Ovary (tissue), 7 donors: ENCODE measurements at regions not wholly inside any gene's neighbourhood (a gene's known extent, or its start where the extent isn't known, plus 50 kb on each side); places are given as distances from the start of the nearest gene placed in this dataset.

ENCODE experiments used
- DNase-seq, 5 donors: peaks; one replicate each; pipeline ENCODE4 v3.0.0-alpha.2; 2019 to 2020
- H3K27ac ChIP-seq, 2 donors: fragments of 200-600 bp; one replicate each; pipeline versions ENCODE4 v1.5.1 to v1.8.0; 2019 to 2022
- H3K27me3 ChIP-seq: fragments of 200-600 bp; one replicate; pipeline ENCODE4 v1.8.0; 2022
- H3K36me3 ChIP-seq: fragments of 200-600 bp; sonication (generic); one replicate; pipeline ENCODE4 v1.5.1; 2019
- H3K4me1 ChIP-seq: one replicate; pipeline ENCODE4 v1.8.1; 2013; ENCODE audit warnings: mild to moderate bottlenecking, moderate library complexity; ENCODE audit not compliant: insufficient read depth
- H3K4me3 ChIP-seq: fragments of 200-600 bp; sonication (generic); one replicate; pipeline ENCODE4 v1.5.1; 2017
- H3K9me3 ChIP-seq, 2 donors: fragments of 200-600 bp in 1 of 2; sonication (generic) in 1 of 2; one replicate each; pipeline versions ENCODE4 v1.5.1 to v1.8.1; 2013 to 2019; ENCODE audit warnings: mild to moderate bottlenecking in 1 of 2, moderate library complexity in 1 of 2
- EP300 ChIP-seq: sonication (generic); formaldehyde crosslinking; IDR thresholded peaks from one replicate; pipeline ENCODE4 v1.6.1; 2017; ENCODE audit warnings: antibody characterized with exemption
- POLR2A ChIP-seq: fragments of 450-650 bp; IDR thresholded peaks from one replicate; pipeline ENCODE4 v1.6.1; 2017; ENCODE audit warnings: antibody characterized with exemption, mild to moderate bottlenecking, moderate library complexity
- whole genome bisulfite sequencing, 3 donors: extraction: QIAGEN DNeasy Blood & Tissue Kit in 1 of 3; methylation state at CpG; one replicate each; pipeline versions ENCODE4 v1.1.5 to v1.1.7; 2013 to 2017; 5-methylcytosine and 5-hydroxymethylcytosine counted together
- intact Hi-C, 4 donors: fragments of 100-400 bp; cut with DNase I; formaldehyde crosslinking; loops; one replicate each; pipeline versions ENCODE4 v1.11.0 to v1.15.1; 2022 to 2023
- TF ChIP-seq, protein P1 (sequence below), 3 donors: fragments of 450-650 bp in 2 of 3; fragments of 200-600 bp in 1 of 3; IDR thresholded peaks; one replicate each; pipeline versions ENCODE4 v1.5.1 to v1.8.0; 2016 to 2022; ENCODE audit warnings: antibody characterized with exemption in 3 of 3, mild to moderate bottlenecking in 1 of 3
- donor health status: DM: no; HTN: no; CAD: no; lungs with moderate emphysema.
- donor health status: DM: no; HTN: no; CAD: no.
- donor health status: Bipolar disorder and iron deficiency.
- donor health status: DM: no; HTN: no; CAD: no.
- donor health status: DM: yes; HTN: yes; CAD: no.

DNA sequence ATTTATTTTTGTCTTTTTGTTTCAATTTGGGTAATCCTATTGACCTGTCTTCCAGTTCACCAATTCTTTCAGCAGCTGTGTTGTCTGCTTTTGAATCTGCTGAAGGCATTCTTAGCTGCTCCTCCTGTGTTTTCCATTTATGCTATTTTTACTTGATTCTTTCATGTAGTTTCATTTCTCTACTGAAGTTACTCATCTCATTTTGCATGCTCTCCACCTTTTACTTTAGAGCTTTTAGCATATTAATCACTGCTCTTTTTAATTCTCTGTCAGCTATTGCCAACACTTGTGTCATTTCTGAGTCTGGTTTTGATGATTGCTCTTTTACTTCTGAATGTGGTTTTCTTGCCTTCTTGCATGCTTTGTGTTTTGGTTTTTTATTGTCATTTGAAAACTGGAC lies 496.0 kb upstream of the CLINT1 start:
- no peaks in the 10 kb centered on the region for H3K36me3 ChIP-seq
- H3K27me3 ChIP-seq = no peaks in the 10 kb centered on the region
- H3K4me3 ChIP-seq = no peak overlapping the region
- H3K9me3 ChIP-seq = no peaks in the 10 kb centered on the region
- no peak overlapping the region for H3K27ac ChIP-seq
- intact Hi-C loops = no loop called here
- no peaks in the 10 kb centered on the region for H3K4me1 ChIP-seq
- no peak for DNase-seq
- TF ChIP-seq EP300 (no peak), POLR2A (no peak)
- TF ChIP-seq, protein P1, sequence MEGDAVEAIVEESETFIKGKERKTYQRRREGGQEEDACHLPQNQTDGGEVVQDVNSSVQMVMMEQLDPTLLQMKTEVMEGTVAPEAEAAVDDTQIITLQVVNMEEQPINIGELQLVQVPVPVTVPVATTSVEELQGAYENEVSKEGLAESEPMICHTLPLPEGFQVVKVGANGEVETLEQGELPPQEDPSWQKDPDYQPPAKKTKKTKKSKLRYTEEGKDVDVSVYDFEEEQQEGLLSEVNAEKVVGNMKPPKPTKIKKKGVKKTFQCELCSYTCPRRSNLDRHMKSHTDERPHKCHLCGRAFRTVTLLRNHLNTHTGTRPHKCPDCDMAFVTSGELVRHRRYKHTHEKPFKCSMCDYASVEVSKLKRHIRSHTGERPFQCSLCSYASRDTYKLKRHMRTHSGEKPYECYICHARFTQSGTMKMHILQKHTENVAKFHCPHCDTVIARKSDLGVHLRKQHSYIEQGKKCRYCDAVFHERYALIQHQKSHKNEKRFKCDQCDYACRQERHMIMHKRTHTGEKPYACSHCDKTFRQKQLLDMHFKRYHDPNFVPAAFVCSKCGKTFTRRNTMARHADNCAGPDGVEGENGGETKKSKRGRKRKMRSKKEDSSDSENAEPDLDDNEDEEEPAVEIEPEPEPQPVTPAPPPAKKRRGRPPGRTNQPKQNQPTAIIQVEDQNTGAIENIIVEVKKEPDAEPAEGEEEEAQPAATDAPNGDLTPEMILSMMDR (IDR thresholded peaks at IDR 0.05) = no peak

DNA sequence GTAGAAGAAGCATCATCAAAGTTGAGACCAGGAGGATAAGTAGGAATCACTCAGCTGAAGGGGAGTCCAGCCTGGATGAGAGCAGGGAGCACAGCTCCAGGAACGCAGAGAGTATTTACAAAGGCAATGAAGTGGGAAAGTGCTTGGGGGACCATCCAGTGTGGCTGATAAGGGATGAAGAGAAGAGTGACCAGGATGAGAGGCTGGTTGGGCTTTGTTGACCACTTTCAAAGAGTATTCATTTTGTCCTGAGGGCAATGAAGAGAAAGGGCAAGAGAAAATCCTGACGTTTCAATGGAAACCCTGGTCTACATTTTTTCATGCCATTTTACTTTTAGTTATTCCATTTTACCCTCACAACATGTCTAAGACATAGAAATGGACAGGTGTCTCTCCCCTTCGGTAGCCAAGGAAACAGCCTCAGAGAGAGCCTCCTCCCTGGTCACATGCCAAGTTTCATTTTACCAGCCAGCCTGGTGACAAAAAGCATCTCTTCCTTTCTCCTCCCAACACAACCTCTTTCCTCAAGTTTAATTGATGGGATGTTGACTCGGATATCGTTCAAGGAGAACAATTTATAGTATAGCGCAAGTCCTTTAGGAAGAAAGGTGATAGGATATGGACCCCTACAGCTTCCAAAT lies 492.7 kb upstream of the CLINT1 start:
- no peak overlapping the region for H3K27ac ChIP-seq

DNA sequence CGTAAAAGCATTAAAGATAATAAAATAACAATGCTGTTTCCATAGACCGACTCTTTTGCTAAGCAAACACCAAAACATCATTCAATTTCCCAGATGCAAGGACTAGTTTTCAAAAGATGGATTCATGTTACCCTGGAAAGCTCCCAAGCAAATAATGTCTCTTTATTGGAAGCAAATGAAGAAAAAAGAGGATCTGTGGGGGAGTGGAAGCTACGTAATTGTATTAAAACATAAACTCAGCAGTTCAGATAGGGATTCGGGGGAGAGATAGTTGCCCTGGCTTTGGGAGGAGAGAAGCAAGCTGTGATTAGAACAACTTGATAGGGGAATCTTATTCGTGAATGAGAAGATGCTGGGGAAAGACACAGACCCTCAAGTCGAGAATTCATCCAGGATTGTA lies 491.0 kb upstream of the CLINT1 start:
- H3K4me3 ChIP-seq = no peak overlapping the region
- intact Hi-C loops = no loop called here
- H3K36me3 ChIP-seq = no peaks in the 10 kb centered on the region
- no peaks in the 10 kb centered on the region for H3K4me1 ChIP-seq
- TF ChIP-seq, protein P1 (IDR thresholded peaks at IDR 0.05) = no peak
- TF ChIP-seq EP300 (no peak), POLR2A (no peak)
- H3K27me3 ChIP-seq = no peaks in the 10 kb centered on the region
- no peak for DNase-seq
- 15 to 20% (median 18%) methylated on average over 6 of the region's 6 CpGs for WGBS, 3 donors
- no peaks in the 10 kb centered on the region for H3K9me3 ChIP-seq
- no peak overlapping the region for H3K27ac ChIP-seq

More for the DNA sequence above, 492.7 kb upstream of the CLINT1 start:
- Histone ChIP-seq H3K36me3 (no peaks in the 10 kb centered on the region), H3K4me3 (no peak overlapping the region), H3K4me1 (no peaks in the 10 kb centered on the region), H3K27me3 (no peaks in the 10 kb centered on the region), H3K9me3 (no peaks in the 10 kb centered on the region)
- intact Hi-C loops = no loop called here
- WGBS, 3 donors = 90 to 94% (median 90%) methylated on average over 6 of the region's 6 CpGs
- no peak for TF ChIP-seq POLR2A
- TF ChIP-seq EP300 = no peak
- TF ChIP-seq, protein P1 (IDR thresholded peaks at IDR 0.05) = no peak
- DNase-seq = no peak

DNA sequence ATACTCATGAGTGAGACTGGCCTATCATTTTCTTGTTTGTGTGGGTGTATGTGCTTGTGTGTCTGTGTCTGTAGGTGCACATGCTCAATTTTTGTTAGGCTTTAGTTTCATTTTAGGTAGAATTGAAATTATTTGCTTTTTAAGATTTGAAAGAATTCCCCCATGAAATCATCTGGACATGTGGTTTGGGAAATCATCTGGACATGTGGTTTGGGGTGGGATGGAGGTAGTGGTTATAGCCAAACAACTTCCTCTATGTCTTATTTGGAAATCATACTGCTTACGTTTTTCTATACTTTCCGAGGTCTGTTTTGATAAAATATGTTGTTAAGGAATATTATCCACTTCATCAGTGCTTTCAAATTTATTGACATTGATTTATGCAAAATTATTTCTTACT lies 485.4 kb upstream of the CLINT1 start:
- H3K9me3 ChIP-seq = no peaks in the 10 kb centered on the region
- 74 to 91% (median 79%) methylated on average over 2 of the region's 2 CpGs for WGBS, 3 donors
- H3K4me3 ChIP-seq = no peak overlapping the region
- no peak overlapping the region for H3K27ac ChIP-seq
- H3K4me1 ChIP-seq = no peaks in the 10 kb centered on the region
- DNase-seq = no peak
- H3K36me3 ChIP-seq = no peaks in the 10 kb centered on the region
- TF ChIP-seq POLR2A = no peak
- TF ChIP-seq, protein P1 (IDR thresholded peaks at IDR 0.05) = no peak
- TF ChIP-seq EP300 = no peak
- intact Hi-C loops = no loop called here
- no peaks in the 10 kb centered on the region for H3K27me3 ChIP-seq
